ENCODE measurements at regions not wholly inside any gene's neighbourhood (a gene's known extent, or its start where the extent isn't known, plus 50 kb on each side); places are given as distances from the start of the nearest gene placed in this dataset.

DNA sequence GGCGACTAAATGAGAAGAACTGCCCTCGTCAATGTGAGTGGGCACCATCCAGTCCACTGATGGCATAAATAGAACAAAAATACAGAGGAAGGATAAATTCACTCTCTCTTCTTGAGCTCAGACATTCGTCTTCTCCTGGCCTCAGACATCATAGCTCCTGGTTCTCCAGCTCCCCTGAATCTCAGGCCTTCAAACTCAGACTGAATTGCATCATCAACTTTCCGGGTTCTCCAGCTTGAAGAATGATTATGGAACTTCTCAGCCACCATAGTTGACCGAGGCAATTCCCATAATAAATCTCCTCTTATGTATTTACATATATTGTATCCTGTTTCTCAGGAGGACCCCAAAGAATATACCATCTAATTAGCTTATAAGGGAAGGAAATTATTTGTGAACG lies 55.0 kb upstream of the FNDC3A start:
- Histone ChIP-seq H3K9ac (ENCODE audit: insufficient read depth, low read depth, low read length) (no peak overlapping the region), H3K27me3 (ENCODE audit: control insufficient read depth in 1 of 2, insufficient read depth in 2 of 2, low read length in 2 of 2) (peaks cover 2 to 11% of the 10 kb centered on the region in 2 experiments; a peak in 4 of 5 replicates), H3K36me3 (replicated peaks in 1 of 2; ENCODE audit: control insufficient read depth in 1 of 2, insufficient read depth in 2 of 2, low read length in 2 of 2) (no peaks in the 10 kb centered on the region), H3K4me2 (ENCODE audit: low read depth, low read length) (no peak overlapping the region), H2AFZ (ENCODE audit: low read length) (no peak overlapping the region), H3K4me1 (ENCODE audit: insufficient read depth, low read length) (no peaks in the 10 kb centered on the region), H3K4me3 (replicated peaks in 1 of 3; ENCODE audit: insufficient read depth in 1 of 3, low read depth in 2 of 3, low read length in 3 of 3) (no peak overlapping the region), H4K20me1 (ENCODE audit: insufficient read depth, low read length) (no peaks in the 10 kb centered on the region), H3K79me2 (ENCODE audit: insufficient read depth, low read length) (no peaks in the 10 kb centered on the region), H3K27ac (ENCODE audit: extremely low read length, insufficient read depth, low read length) (no peak overlapping the region), H3K9me3 (ENCODE audit: low read length) (no peaks in the 10 kb centered on the region)
- POLR2A ChIA-PET: no interaction called here
- no TSS peak for BruUV-seq (replicated peaks)
- CTCF ChIA-PET (ENCODE audit: low intra/inter-chr PET ratio, low total read pairs): no interaction called here
- FAIRE-seq: no peak
- DNase-seq (ENCODE audit: low spot score): no peak
- intact Hi-C loops (cut with micrococcal nuclease; ENCODE audit: unreplicated experiment): no loop called here
- in situ Hi-C loops (cut with HindIII; ENCODE audit: extremely low pct_ligation_motif_present, low pct_unique_long_range_greater_than_20kb): no loop called here
- TF ChIP-seq GPN1 (CRISPR knock-in tag; IDR thresholded peaks at IDR 0.05; ENCODE audit: borderline replicate concordance) (no peak), NR2F6 (IDR thresholded peaks at IDR 0.05) (no peak), NR2F6 (CRISPR knock-in tag; IDR thresholded peaks at IDR 0.05) (no peak), CEBPB (IDR thresholded peaks at IDR 0.05; ENCODE audit: borderline replicate concordance, low read depth, low read length) (0 out of 2 replicates have a peak, but pooled peaks have one; percentile 22), GZF1 (CRISPR knock-in tag; IDR thresholded peaks at IDR 0.05) (no peak)
- TF ChIP-seq, protein P1, sequence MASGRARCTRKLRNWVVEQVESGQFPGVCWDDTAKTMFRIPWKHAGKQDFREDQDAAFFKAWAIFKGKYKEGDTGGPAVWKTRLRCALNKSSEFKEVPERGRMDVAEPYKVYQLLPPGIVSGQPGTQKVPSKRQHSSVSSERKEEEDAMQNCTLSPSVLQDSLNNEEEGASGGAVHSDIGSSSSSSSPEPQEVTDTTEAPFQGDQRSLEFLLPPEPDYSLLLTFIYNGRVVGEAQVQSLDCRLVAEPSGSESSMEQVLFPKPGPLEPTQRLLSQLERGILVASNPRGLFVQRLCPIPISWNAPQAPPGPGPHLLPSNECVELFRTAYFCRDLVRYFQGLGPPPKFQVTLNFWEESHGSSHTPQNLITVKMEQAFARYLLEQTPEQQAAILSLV (CRISPR knock-in tag; IDR thresholded peaks at IDR 0.05; ENCODE audit: borderline replicate concordance): no peak
- ATAC-seq: no peak
- 34% methylated on average over 6 of the region's 6 CpGs for WGBS (ENCODE audit: low lambda C conversion rate)

DNA sequence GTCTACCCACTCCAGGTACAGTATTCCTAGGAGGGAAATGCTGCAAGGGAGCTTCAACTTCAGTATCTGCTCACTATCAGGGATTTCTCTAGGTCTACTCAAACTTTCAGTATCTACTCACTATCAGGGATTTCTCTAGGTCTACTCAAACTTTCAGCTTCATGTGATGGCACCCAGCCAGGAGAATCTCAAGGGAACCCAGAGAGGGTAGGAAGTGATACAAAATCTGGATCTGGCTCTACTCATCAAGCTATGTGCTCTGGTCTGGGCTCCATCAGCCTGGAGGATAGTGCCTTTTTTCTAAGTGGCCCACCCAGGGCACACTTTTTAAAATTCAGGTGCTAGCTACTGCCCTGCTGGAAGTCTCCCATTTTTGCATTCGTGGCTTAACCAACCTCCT lies 52.3 kb upstream of the FNDC3A start:
- no peaks in the 10 kb centered on the region for H4K20me1 ChIP-seq (ENCODE audit: insufficient read depth, low read length)
- no peak overlapping the region for H3K4me2 ChIP-seq (ENCODE audit: low read depth, low read length)
- peaks cover 2% of the 10 kb centered on the region; the same call in 1 of the 2 replicates for H3K4me1 ChIP-seq (ENCODE audit: insufficient read depth, low read length)
- no peaks in the 10 kb centered on the region for H3K9me3 ChIP-seq (ENCODE audit: low read length)
- H3K79me2 ChIP-seq (ENCODE audit: insufficient read depth, low read length): no peaks in the 10 kb centered on the region
- H3K36me3 ChIP-seq (replicated peaks in 1 of 2; ENCODE audit: control insufficient read depth in 1 of 2, insufficient read depth in 2 of 2, low read length in 2 of 2): no peaks in the 10 kb centered on the region
- H3K9ac ChIP-seq (ENCODE audit: insufficient read depth, low read depth, low read length): no peak overlapping the region
- intact Hi-C loops (cut with micrococcal nuclease; ENCODE audit: unreplicated experiment): no loop called here
- BruUV-seq (replicated peaks): no TSS peak
- no peak for ATAC-seq
- no peak overlapping the region for H3K4me3 ChIP-seq (replicated peaks in 1 of 3; ENCODE audit: insufficient read depth in 1 of 3, low read depth in 2 of 3, low read length in 3 of 3)
- FAIRE-seq: no peak
- CTCF ChIA-PET (ENCODE audit: low intra/inter-chr PET ratio, low total read pairs): no interaction called here
- H2AFZ ChIP-seq (ENCODE audit: low read length): no peak overlapping the region
- peaks cover under 1% of the 10 kb centered on the region in 2 experiments; a peak in 3 of 5 replicates for H3K27me3 ChIP-seq (ENCODE audit: control insufficient read depth in 1 of 2, insufficient read depth in 2 of 2, low read length in 2 of 2)
- 10% methylated on average over 1 of the region's 1 CpG for WGBS (ENCODE audit: low lambda C conversion rate)
- in situ Hi-C loops (cut with HindIII; ENCODE audit: extremely low pct_ligation_motif_present, low pct_unique_long_range_greater_than_20kb): no loop called here
- no peak overlapping the region for H3K27ac ChIP-seq (ENCODE audit: extremely low read length, insufficient read depth, low read length)
- POLR2A ChIA-PET: no interaction called here
- DNase-seq (ENCODE audit: low spot score): no peak
- TF ChIP-seq, protein P2, sequence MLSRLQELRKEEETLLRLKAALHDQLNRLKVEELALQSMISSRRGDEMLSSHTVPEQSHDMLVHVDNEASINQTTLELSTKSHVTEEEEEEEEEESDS (CRISPR knock-in tag; IDR thresholded peaks at IDR 0.05; ENCODE audit: borderline replicate concordance): no peak
- TF ChIP-seq, protein P3, sequence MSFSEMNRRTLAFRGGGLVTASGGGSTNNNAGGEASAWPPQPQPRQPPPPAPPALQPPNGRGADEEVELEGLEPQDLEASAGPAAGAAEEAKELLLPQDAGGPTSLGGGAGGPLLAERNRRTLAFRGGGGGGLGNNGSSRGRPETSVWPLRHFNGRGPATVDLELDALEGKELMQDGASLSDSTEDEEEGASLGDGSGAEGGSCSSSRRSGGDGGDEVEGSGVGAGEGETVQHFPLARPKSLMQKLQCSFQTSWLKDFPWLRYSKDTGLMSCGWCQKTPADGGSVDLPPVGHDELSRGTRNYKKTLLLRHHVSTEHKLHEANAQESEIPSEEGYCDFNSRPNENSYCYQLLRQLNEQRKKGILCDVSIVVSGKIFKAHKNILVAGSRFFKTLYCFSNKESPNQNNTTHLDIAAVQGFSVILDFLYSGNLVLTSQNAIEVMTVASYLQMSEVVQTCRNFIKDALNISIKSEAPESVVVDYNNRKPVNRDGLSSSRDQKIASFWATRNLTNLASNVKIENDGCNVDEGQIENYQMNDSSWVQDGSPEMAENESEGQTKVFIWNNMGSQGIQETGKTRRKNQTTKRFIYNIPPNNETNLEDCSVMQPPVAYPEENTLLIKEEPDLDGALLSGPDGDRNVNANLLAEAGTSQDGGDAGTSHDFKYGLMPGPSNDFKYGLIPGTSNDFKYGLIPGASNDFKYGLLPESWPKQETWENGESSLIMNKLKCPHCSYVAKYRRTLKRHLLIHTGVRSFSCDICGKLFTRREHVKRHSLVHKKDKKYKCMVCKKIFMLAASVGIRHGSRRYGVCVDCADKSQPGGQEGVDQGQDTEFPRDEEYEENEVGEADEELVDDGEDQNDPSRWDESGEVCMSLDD (CRISPR knock-in tag; IDR thresholded peaks at IDR 0.05; ENCODE audit: borderline replicate concordance): no peak
- TF ChIP-seq KDM5A (IDR thresholded peaks at IDR 0.05; ENCODE audit: borderline replicate concordance, low read length) (no peak), SRY (CRISPR knock-in tag; IDR thresholded peaks at IDR 0.05) (no peak), HNF4A (CRISPR knock-in tag; IDR thresholded peaks at IDR 0.05) (no peak), SATB2 (CRISPR knock-in tag; IDR thresholded peaks at IDR 0.05) (no peak)
- TF ChIP-seq, protein P4, sequence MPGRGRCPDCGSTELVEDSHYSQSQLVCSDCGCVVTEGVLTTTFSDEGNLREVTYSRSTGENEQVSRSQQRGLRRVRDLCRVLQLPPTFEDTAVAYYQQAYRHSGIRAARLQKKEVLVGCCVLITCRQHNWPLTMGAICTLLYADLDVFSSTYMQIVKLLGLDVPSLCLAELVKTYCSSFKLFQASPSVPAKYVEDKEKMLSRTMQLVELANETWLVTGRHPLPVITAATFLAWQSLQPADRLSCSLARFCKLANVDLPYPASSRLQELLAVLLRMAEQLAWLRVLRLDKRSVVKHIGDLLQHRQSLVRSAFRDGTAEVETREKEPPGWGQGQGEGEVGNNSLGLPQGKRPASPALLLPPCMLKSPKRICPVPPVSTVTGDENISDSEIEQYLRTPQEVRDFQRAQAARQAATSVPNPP (CRISPR knock-in tag; IDR thresholded peaks at IDR 0.05): no peak

Measured in HepG2 (cell line).